Left kidney (tissue), 1 donor: ENCODE measurements at regions not wholly inside any gene's neighbourhood (a gene's known extent, or its start where the extent isn't known, plus 50 kb on each side); places are given as distances from the start of the nearest gene placed in this dataset.
"Not testable (repeated sequence)": the region's sequence is repeated elsewhere in the genome, so short reads cannot be mapped to it uniquely, and the experiment has no call there.

Source experiments
- DNase-seq: peaks from one replicate; pipeline ENCODE4 v3.0.0-alpha.2; 2013

GRCh38 chr20:6715401-6715941 is 52.0 kb upstream of the BMP2 start:
- no peak for DNase-seq

GRCh38 chr20:6714279-6714711 is 53.2 kb upstream of the BMP2 start:
- DNase-seq = no peak

DNA sequence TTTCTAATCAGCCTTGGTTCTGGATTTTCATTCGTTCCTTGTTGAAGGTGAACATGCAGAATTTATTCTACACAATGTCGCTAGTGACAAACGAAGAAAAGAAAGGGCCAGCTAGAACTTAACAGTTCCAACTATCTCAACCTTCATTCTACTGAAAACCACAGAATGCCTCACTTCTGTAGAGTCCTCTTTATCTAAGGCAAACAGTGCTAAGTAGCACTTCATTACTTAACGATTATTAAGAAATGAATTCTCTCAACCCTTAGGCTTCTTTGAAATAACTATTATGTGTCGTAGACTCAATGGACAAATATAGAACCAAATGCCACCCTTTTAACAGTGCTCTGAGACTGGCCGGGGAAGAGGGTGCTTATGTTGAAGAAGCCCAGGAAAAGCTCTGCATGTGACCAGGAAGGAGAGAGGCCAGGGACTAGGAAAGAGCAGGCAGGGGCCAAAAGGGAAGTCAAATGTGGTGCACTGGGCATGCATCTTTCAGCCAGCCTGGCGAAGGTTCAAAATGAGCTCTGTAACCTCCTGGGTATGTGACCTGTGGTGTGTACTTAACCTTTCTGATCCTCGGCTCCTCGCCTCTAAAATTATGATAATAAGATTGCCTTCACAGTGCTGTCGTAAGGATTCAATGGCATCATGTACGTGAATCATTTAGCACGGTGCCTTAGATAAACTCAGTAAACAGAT is 55.4 kb upstream of the BMP2 start:
- no peak for DNase-seq

DNA sequence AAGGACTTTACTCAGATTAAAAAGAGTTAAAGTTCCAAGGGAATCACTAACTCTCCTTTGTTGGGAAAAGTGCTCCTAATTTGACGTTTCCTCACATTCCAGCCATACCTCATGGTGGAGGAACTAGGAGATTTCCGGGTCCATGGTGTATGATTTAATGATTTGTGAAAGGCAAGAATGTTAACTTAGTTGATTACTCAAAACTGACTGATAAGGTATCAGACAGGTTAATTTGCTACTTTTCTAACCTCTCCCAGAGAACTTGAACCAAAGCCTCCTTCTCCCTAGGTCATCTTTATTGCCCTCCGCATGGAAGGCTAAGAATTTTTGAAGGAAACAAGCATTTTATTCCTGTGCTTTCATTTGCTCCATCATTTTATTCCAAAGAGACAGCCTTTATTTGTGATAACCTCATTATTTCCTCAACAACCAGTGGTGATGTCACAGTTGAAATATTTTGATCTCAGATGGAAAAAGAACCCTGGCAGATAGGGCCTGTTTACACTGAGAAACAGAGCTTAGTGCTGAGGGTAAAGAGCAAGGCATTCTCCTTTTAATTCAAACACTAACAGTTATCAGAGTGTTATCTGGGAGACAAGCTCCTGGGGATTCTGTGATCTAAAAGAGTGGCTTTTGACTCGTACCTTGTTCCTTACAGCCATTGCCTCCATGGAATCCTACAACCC is 57.4 kb upstream of the BMP2 start:
- no peak for DNase-seq

GRCh38 chr20:6708010-6708409 is 59.5 kb upstream of the BMP2 start:
- no peak for DNase-seq

DNA sequence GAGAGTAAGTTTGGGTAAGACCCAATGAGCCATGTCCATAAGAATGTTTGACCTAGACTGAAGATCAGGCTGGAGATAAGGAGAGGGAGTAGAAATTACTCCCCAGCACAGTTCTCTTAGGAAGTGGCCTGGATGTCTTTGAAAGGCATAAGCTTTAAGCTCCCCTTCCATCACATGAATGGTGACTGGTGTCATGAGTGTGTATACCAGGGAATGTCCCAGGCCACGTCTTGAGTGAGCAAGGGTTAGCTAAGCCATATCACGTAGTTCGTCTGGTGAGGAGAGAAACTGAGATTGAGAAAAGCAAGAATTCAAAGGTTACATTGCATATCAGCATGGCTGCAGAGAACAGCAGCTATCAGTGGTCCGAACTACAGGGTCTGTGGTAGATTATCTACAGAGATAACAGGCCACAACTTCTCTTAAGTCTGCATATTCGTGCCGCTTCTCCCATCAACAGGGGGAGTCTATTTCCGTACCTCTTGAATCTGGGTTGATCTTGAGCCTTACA is 60.1 kb upstream of the BMP2 start:
- no peak for DNase-seq

DNA sequence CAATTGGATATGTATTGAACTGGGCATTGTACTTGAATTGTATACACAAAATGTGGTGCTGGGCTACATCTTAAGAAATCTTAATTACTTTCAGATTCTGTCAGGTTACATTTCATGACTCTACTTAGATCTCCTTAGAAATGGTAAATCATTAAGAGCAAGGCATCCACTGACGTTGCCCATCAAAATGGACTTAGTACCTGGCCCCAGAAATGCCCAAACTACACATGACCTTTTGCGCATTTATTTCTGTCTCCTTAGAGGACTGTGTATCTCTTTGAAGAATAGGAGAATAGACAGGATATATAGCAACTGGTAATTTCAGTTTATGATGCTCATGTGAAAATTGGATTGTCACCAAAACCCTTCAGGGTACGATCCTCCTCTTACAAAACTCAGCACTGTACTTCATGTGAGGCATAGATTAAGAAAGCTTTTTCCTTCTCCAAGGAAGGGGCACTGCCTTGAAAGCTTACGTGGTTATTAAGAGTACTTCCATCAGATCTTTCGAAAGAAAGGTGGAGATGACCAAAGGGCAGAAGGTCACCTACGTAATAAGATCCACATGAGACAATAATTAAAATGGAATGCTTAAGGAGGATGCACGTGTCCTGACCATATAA is 61.4 kb upstream of the BMP2 start:
- DNase-seq = no peak

GRCh38 chr20:6705106-6705766 is 62.2 kb upstream of the BMP2 start:
- DNase-seq = no peak

DNA sequence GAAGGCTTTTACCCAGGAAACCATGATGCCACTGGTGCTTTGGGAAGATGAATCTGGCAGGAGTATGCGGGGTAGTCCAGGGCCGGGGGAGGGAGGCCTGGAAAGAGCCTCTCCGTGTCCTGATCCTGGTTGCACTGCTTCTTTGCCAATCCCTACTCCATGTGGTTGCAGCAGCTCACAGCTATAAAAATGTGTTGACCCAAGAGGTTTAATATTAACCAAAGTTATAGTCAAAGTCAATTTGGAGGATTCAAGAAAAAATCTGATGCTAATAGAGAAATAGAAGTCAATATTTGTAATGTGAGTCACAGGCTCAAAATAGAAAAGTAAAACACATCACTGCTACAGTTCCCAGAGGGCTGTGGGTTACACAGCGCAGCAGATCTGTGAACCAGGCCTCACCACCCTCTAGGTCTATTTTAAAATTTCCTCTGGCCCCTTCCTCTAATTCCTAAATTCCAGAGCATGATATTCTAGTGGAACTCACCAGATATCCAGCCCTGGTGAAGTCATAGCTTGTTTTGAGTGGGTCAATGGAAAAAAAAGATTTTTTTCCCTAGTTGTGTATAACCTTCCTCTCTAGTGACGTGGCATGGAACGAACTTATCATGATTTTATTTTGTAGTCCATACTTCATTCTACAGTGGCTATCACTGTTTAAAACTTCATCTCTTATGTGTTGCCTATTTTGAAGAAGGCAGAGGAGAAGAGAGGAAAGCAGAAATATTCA is 63.2 kb upstream of the BMP2 start:
- no peak for DNase-seq

DNA sequence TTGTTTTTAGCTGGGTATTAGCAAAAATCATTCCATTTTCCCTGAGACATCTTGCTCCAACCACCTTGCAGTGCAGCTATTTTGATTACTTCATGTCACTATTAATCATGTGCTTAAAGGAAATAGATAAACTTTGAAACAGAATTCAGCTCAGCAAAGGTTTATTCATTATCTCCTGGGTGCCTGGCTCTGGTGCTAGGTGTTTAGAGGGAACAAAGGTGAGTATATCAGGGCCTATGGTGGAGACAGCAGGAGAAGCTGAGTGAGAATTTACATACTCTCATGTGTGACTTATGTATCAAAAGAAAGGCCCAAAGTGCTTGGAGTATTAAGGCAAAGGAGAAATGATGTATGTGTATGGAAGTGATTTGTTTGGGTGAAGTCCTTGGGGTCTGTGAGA is 63.8 kb upstream of the BMP2 start:
- no peak for DNase-seq

DNA sequence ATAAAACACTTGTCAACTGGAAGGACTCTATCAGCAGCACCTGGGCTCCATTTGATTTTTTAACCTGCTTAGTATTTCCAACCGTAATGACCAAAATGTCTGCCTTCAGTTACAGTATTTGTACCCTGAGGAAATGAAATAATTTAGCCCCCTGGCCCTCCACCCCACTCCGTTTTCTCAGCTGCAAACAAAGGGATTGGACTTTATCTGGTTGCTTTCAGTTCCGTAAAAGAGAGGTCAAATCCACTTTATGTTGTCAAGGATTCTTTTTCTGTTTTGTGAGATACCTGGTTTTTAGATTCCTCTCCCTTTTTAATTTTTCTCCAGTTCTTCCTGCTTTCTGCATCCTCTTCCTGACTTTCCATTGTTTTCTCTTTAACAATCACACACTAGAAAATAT is 64.4 kb upstream of the BMP2 start:
- no peak for DNase-seq

DNA sequence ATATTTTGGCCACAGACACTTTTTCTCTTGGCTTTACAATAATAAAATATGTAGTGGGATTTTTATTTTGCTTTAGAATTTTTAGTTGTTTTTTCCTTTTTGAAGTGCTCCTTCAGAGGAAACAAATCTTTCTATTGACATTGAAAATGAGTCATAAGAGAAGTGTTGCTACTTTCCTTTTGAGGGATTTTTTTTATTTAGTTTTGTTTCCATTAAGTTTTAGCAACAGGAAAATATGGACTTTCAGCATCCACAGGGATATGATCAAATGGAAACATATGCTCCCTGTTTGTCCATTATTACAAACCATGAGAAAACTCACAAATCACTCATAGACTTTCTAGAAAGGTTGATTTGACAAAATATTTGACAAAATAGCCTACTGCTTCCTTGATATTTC is 65.3 kb upstream of the BMP2 start:
- no peak for DNase-seq

DNA sequence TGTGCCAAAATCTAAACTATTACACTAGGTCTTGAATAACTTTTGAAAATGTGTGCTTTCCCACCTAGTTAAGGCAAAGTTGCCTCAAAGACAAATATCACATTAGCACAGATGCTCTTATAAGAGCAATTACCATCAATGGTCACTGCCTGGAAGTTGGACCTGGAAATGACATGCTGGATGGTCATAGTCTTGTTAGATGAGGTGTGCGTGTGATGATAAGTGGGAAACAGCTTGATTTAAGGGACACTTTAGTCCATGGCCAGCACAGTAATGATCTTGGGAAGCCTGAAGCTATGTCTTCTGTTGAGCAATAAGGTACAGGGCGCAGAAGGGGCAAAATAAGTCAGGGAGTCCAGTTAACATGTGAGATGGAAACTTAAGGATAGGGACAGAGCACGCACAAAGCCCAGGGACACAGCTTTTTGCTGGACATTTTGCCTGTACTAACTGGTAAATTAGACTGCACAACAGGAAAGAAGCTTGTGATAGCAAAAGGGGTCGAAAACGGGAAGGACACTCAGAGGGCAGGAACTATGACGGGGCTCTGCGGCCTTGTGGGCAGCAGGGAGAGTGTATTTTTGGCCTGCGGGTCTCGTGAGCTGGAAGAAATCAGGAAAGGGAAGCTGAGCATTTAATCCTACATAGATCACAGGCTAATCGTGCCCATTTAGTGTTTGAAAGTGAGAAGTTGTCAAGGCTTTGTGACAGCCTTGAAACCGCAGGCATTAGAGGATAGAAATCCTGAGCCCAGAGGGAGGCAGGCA is 66.7 kb upstream of the BMP2 start:
- no peak for DNase-seq

GRCh38 chr20:6699921-6700562 is 67.4 kb upstream of the BMP2 start:
- no peak for DNase-seq

- DNase-seq = no peak
Measured at GRCh38 chr20:6698723-6699122, 68.8 kb upstream of the BMP2 start.

- no peak for DNase-seq
Measured at GRCh38 chr20:6698056-6698455, 69.4 kb upstream of the BMP2 start.

GRCh38 chr20:6697228-6697972 is 70.1 kb upstream of the BMP2 start:
- DNase-seq = no peak

DNA sequence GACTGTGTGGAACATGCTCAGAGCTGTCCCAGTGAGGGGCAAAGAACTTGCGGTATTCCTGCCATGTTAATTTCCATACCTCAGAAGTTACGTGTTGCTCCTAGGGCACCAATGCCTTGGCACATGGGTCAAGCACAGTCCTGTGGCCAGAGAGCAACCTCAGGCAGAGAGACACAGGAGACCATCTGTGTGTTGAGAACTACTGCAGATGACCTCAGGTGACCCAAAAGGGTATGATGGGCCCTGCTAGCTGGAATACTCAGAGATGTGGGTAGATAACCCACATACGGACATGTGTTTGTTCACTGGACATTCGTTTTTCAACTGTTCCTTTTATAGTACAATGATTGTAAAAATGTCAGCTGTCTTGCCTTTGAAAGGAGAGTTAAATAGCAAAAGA is 71.5 kb upstream of the BMP2 start:
- DNase-seq = no peak

DNA sequence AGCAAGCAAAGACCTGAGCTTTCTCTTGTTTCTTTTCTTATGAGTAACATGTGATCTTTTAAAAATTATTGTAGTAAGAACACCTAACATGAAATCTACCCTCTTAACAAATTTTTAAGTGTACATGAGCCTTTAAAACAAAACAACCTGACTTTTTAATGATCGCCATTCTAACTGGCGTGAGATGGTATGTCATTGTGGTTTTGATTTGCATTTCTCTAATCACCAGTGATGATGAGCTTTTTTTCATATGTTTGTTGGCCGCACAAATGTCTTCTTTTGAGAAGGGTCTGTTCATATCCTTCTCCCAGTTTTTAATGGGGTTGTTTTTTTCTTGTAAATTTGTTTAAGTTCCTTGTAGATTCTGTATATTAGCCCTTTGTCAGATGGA is 73.7 kb upstream of the BMP2 start:
- DNase-seq = not testable (repeated sequence)
